Endothelial cell of umbilical vein (primary cell): ENCODE measurements at regions not wholly inside any gene's neighbourhood (a gene's known extent, or its start where the extent isn't known, plus 50 kb on each side); places are given as distances from the start of the nearest gene placed in this dataset.

ENCODE experiments used
- BruUV-seq: library from RNA; stranded (reverse); fragments of 400-500 nt; replicated peaks from 2 replicates; lab custom pipeline; 2021; lab: Mats Ljungman, UMichigan
- CTCF ChIA-PET: fragments of 300-600, 350-600 bp; sonication (Branson Sonifier 250); formaldehyde crosslinking; loops from one replicate; lab custom pipeline; 2021; ENCODE audit warnings: antibody characterized with exemption, inconsistent platforms; lab: Charles Lee
- POLR2A ChIA-PET: fragments of 300-600, 350-600 bp; sonication (Branson Sonifier 250); formaldehyde crosslinking; loops from one replicate; lab custom pipeline; 2021; ENCODE audit warnings: antibody characterized with exemption, inconsistent platforms; lab: Charles Lee
- DNase-seq: peaks from one replicate; pipeline ENCODE4 v3.0.0-alpha.2; 2011; ENCODE audit warnings: low read depth, low spot score
- FAIRE-seq: peaks from 2 replicates; lab custom pipeline; 2011; peaks lifted over from hg19 to GRCh38; lab: Jason Lieb, UNC
- H2AFZ ChIP-seq: 2 replicates; pipeline ENCODE4 v1.6.0; 2012; ENCODE audit warnings: low read depth, low read length, control low read depth, inconsistent platforms
- H3K27ac ChIP-seq: 2 replicates; pipeline ENCODE4 v1.5.1; 2011; ENCODE audit warnings: low read depth, mild to moderate bottlenecking, control low read depth, low read length, moderate library complexity; ENCODE audit not compliant: insufficient read depth
- H3K27me3 ChIP-seq, 2 experiments: 2 replicates each; pipeline versions ENCODE4 v1.6.0 to v1.6.1; 2011; ENCODE audit warnings: low read length in 2 of 2, mixed read lengths in 1 of 2; ENCODE audit not compliant: control insufficient read depth in 2 of 2, insufficient read depth in 2 of 2
- H3K36me3 ChIP-seq, 2 experiments: 2 replicates in 1 of 2; 3 replicates in 1 of 2; pipeline ENCODE4 v1.5.1; 2011; ENCODE audit warnings: low read length in 2 of 2, mild to moderate bottlenecking in 1 of 2, moderate library complexity in 1 of 2; ENCODE audit not compliant: control insufficient read depth in 2 of 2, insufficient read depth in 2 of 2; ENCODE audit errors: extremely low read depth in 1 of 2
- H3K4me1 ChIP-seq: 3 replicates; pipeline ENCODE4 v1.5.1; 2011; ENCODE audit warnings: mild to moderate bottlenecking, low read length; ENCODE audit not compliant: control insufficient read depth, insufficient read depth; ENCODE audit errors: extremely low read depth
- H3K4me2 ChIP-seq: 2 replicates; pipeline ENCODE4 v1.6.1; 2011; ENCODE audit warnings: low read length, control low read depth, mixed read lengths; ENCODE audit not compliant: insufficient read depth
- H3K4me3 ChIP-seq, 3 experiments: fragments of 200-600 bp in 1 of 3; sonication (generic), shearing (Covaris generic) in 1 of 3; replicated peaks in 1 of 3; 2 replicates each; pipeline ENCODE4 v1.5.1; 2011 to 2016; ENCODE audit warnings: control low read depth in 3 of 3, low read length in 3 of 3, mild to moderate bottlenecking in 2 of 3, inconsistent platforms in 1 of 3, low read depth in 1 of 3, moderate library complexity in 1 of 3; ENCODE audit not compliant: insufficient read depth in 1 of 3
- H3K79me2 ChIP-seq: 2 replicates; pipeline ENCODE4 v1.6.0; 2012; ENCODE audit warnings: low read length, inconsistent platforms; ENCODE audit not compliant: control insufficient read depth, insufficient read depth
- H3K9ac ChIP-seq: replicated peaks from 2 replicates; pipeline ENCODE3; 2011; ENCODE audit warnings: low read length, control low read depth; ENCODE audit not compliant: insufficient read depth; ENCODE audit errors: extremely low read depth
- H3K9me1 ChIP-seq: replicated peaks from 3 replicates; pipeline ENCODE4 v1.6.0; 2011; ENCODE audit warnings: mild to moderate bottlenecking, low read length; ENCODE audit not compliant: control insufficient read depth, insufficient read depth; ENCODE audit errors: extremely low read depth
- H3K9me3 ChIP-seq: replicated peaks from 2 replicates; pipeline ENCODE4 v1.5.1; 2012; ENCODE audit warnings: low read length, inconsistent platforms; ENCODE audit not compliant: control insufficient read depth, insufficient read depth
- H4K20me1 ChIP-seq: replicated peaks from 2 replicates; pipeline ENCODE3; 2011; ENCODE audit warnings: mild to moderate bottlenecking, low read length; ENCODE audit not compliant: control insufficient read depth, insufficient read depth; ENCODE audit errors: extremely low read depth
- EZH2 ChIP-seq: IDR thresholded peaks from 2 replicates; pipeline ENCODE4 v1.6.1; 2012; ENCODE audit warnings: borderline replicate concordance, low read depth, mild to moderate bottlenecking, moderate library complexity, low read length, inconsistent platforms; ENCODE audit not compliant: severe bottlenecking
- FOS ChIP-seq: IDR thresholded peaks from 2 replicates; pipeline ENCODE4 v1.6.1; 2011; ENCODE audit warnings: mild to moderate bottlenecking, low read length, moderate library complexity, borderline replicate concordance; ENCODE audit not compliant: insufficient read depth
- GATA2 ChIP-seq: IDR thresholded peaks from 2 replicates; pipeline ENCODE4 v1.7.0; 2011; ENCODE audit warnings: low read depth, mild to moderate bottlenecking, moderate library complexity, mixed read lengths, low read length; ENCODE audit not compliant: insufficient read length, insufficient read depth
- JUN ChIP-seq: IDR thresholded peaks from 2 replicates; pipeline ENCODE4 v1.6.1; 2011; ENCODE audit warnings: borderline replicate concordance, low read depth; ENCODE audit not compliant: insufficient read length, insufficient read depth
- MYC ChIP-seq: IDR thresholded peaks from one replicate; pipeline ENCODE4 v1.6.1; 2011; ENCODE audit warnings: mild to moderate bottlenecking, low read depth, low read length
- POLR2A ChIP-seq: IDR thresholded peaks from 2 replicates; pipeline ENCODE4 v1.6.1; 2012; ENCODE audit warnings: low read depth, mild to moderate bottlenecking, control low read depth, low read length
- POLR2AphosphoS5 ChIP-seq: IDR thresholded peaks from 2 replicates; pipeline ENCODE4 v1.6.1; 2012; ENCODE audit warnings: low read depth, mild to moderate bottlenecking, control low read depth, low read length, moderate library complexity; ENCODE audit not compliant: insufficient read depth
- dilution Hi-C: fragments of 300-500 bp; cut with MboI; formaldehyde crosslinking; loops from one replicate; pipeline ENCODE4 v1.15.0; 2019; ENCODE audit warnings: low sequenced_read_pairs; ENCODE audit not compliant: extremely low pct_ligation_motif_present
- intact Hi-C: fragments of 100-400 bp; cut with micrococcal nuclease; formaldehyde crosslinking; loops from one replicate; pipeline ENCODE4 v1.10.0; 2022
- TF ChIP-seq, protein P1 (sequence below), 2 donors: IDR thresholded peaks; 1 replicate in 1 of 2; 2 replicates in 1 of 2; pipeline ENCODE4 v1.5.1; 2011; ENCODE audit warnings: low read length in 2 of 2, mild to moderate bottlenecking in 2 of 2, moderate library complexity in 2 of 2, control low read depth in 1 of 2, inconsistent platforms in 1 of 2, low read depth in 1 of 2; ENCODE audit not compliant: insufficient read depth in 1 of 2; ENCODE audit errors: extremely low read depth in 1 of 2
- TF ChIP-seq, protein P2 (sequence below): IDR thresholded peaks from 2 replicates; pipeline ENCODE4 v1.6.1; 2011; ENCODE audit not compliant: insufficient read depth, insufficient read length

DNA sequence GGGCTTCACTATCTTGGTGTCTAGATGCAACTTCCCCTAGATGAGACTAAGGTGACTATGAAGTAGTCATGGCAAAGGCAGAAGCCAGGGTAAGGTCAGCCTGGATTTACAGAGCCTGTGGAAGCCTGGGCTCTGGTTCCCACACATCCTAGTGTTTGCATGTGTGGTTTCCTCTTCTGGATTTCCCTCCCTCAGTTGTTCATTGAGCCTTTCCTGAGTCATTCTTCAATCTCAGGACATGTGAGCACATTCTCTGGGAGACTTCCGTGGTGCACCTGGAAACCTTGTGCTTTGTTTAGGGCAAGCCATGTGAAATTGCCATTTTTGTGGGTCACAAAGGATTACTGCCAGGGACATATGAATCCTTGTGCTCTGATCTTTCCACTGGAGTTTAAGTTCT lies 236.6 kb downstream of the C12orf75 start:
- Histone ChIP-seq H3K4me3 (no peak overlapping the region), H2AFZ (no peak overlapping the region), H3K27ac (no peak overlapping the region), H4K20me1 (no peaks in the 10 kb centered on the region), H3K9ac (no peak overlapping the region), H3K9me3 (no peaks in the 10 kb centered on the region), H3K36me3 (peaks cover 11 to 25% of the 10 kb centered on the region in 2 experiments), H3K9me1 (no peaks in the 10 kb centered on the region), H3K27me3 (no peaks in the 10 kb centered on the region), H3K79me2 (no peaks in the 10 kb centered on the region), H3K4me1 (no peaks in the 10 kb centered on the region), H3K4me2 (no peak overlapping the region)
- BruUV-seq: no TSS peak
- dilution Hi-C loops (no loop called here), intact Hi-C loops (no loop called here)
- no peak for DNase-seq
- TF ChIP-seq FOS: no peak
- TF ChIP-seq MYC: no peak
- no peak for TF ChIP-seq GATA2
- TF ChIP-seq JUN: no peak
- TF ChIP-seq, protein P1, sequence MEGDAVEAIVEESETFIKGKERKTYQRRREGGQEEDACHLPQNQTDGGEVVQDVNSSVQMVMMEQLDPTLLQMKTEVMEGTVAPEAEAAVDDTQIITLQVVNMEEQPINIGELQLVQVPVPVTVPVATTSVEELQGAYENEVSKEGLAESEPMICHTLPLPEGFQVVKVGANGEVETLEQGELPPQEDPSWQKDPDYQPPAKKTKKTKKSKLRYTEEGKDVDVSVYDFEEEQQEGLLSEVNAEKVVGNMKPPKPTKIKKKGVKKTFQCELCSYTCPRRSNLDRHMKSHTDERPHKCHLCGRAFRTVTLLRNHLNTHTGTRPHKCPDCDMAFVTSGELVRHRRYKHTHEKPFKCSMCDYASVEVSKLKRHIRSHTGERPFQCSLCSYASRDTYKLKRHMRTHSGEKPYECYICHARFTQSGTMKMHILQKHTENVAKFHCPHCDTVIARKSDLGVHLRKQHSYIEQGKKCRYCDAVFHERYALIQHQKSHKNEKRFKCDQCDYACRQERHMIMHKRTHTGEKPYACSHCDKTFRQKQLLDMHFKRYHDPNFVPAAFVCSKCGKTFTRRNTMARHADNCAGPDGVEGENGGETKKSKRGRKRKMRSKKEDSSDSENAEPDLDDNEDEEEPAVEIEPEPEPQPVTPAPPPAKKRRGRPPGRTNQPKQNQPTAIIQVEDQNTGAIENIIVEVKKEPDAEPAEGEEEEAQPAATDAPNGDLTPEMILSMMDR (IDR thresholded peaks at IDR 0.05; ENCODE audit: extremely low read depth in 1 of 2, insufficient read depth in 1 of 2, low read depth in 1 of 2, low read length in 2 of 2): no peak
- TF ChIP-seq POLR2AphosphoS5: no peak
- TF ChIP-seq, protein P2, sequence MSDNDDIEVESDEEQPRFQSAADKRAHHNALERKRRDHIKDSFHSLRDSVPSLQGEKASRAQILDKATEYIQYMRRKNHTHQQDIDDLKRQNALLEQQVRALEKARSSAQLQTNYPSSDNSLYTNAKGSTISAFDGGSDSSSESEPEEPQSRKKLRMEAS: no peak
- TF ChIP-seq EZH2: no peak
- TF ChIP-seq POLR2A: no peak
- ChIA-PET POLR2A (no interaction called here), CTCF (no interaction called here)
- FAIRE-seq: peak; percentile 43
